ENCODE measurements at regions not wholly inside any gene's neighbourhood (a gene's known extent, or its start where the extent isn't known, plus 50 kb on each side); places are given as distances from the start of the nearest gene placed in this dataset.

DNA sequence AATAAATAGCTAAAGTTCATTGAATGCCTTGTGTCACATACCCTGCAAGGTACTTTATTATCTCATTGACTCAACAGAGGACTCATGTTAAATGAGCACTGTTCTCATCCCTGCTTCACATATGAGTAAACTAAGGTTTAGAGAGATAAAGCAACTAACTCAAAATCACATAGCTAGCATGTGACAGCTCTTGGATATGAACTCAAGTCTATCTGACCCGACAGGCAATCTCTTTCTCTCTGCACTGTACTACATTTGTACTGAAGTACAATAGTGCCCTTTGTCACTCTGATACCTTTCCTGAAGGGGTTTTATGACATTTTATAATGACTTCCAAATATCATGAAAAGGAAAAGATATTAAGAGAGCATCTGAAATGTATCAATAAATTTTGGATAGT, 297.5 kb upstream of the UBE2E3 start:
- TF ChIP-seq TAF1 (IDR thresholded peaks at IDR 0.05; ENCODE audit: borderline replicate concordance, low read depth, low read length) (no peak), POLR2A (IDR thresholded peaks at IDR 0.05; ENCODE audit: low read depth, low read length) (no peak), POLR2AphosphoS5 (IDR thresholded peaks at IDR 0.05; ENCODE audit: low read depth, low read length) (no peak)
